GM12878 (cell line): ENCODE measurements at regions not wholly inside any gene's neighbourhood (a gene's known extent, or its start where the extent isn't known, plus 50 kb on each side); places are given as distances from the start of the nearest gene placed in this dataset.

Experiments used
- ATAC-seq: fragments of 200-7000 bp; cut with Tn5 transposase; 3 replicates; pipeline ENCODE4 v1.9.1; 2020; ENCODE audit warnings: mild to moderate bottlenecking, moderate library complexity
- BruUV-seq: library from RNA; stranded (reverse); fragments of 400-500 nt; replicated peaks from 2 replicates; lab custom pipeline; 2021; lab: Mats Ljungman, UMichigan
- CTCF ChIA-PET: fragments of 300-600 bp; sonication (Branson Sonifier 250); formaldehyde crosslinking; extraction: SDS; loops from one replicate; lab custom pipeline; 2021; ENCODE audit warnings: inconsistent platforms; lab: Yijun Ruan, JAX
- POLR2A ChIA-PET: fragments of 350-600 bp; formaldehyde crosslinking; extraction: SDS; loops from one replicate; lab custom pipeline; 2021; ENCODE audit warnings: inconsistent platforms; lab: Charles Lee
- RAD21 ChIA-PET: fragments of 300-600 bp; sonication (Branson Sonifier 250); formaldehyde crosslinking; loops from one replicate; lab custom pipeline; 2023; ENCODE audit warnings: antibody characterized with exemption; ENCODE audit not compliant: unreplicated experiment; lab: Charles Lee
- SMC1A ChIA-PET: fragments of 300-600 bp; sonication (Branson Sonifier 250); formaldehyde crosslinking; loops from one replicate; lab custom pipeline; 2023; ENCODE audit not compliant: unreplicated experiment, uncharacterized antibody; lab: Charles Lee
- DNase-seq: peaks from one replicate; pipeline ENCODE4 v3.0.0-alpha.2; 2011; ENCODE audit warnings: low read depth, low spot score
- FAIRE-seq: peaks from 3 replicates; lab custom pipeline; 2011; peaks lifted over from hg19 to GRCh38; lab: Jason Lieb, UNC
- H2AFZ ChIP-seq: 2 replicates; pipeline ENCODE4 v1.6.0; 2011; ENCODE audit warnings: low read depth, low read length, control low read depth; ENCODE audit not compliant: control insufficient read depth
- H3K27ac ChIP-seq: 2 replicates; pipeline ENCODE4 v1.5.1; 2011; ENCODE audit warnings: control low read depth; ENCODE audit not compliant: control insufficient read depth, insufficient read depth
- H3K27me3 ChIP-seq, 2 experiments: replicated peaks in 1 of 2; 2 replicates each; pipeline versions ENCODE4 v1.6.0 to v1.6.1; 2011; ENCODE audit warnings: low read length in 1 of 2; ENCODE audit not compliant: control insufficient read depth in 2 of 2, insufficient read depth in 2 of 2
- H3K36me3 ChIP-seq, 2 experiments: 2 replicates each; pipeline ENCODE4 v1.5.1; 2011; ENCODE audit warnings: low read length in 1 of 2; ENCODE audit not compliant: control insufficient read depth in 2 of 2, insufficient read depth in 2 of 2
- H3K4me1 ChIP-seq: 2 replicates; pipeline ENCODE4 v1.6.1; 2011; ENCODE audit warnings: mild to moderate bottlenecking, low read length, moderate library complexity, mixed read lengths; ENCODE audit not compliant: control insufficient read depth, insufficient read depth
- H3K4me2 ChIP-seq: 2 replicates; pipeline ENCODE4 v1.6.0; 2011; ENCODE audit warnings: control low read depth; ENCODE audit not compliant: control insufficient read depth, insufficient read depth
- H3K4me3 ChIP-seq: fragments of 200-600 bp; sonication (generic); 2 replicates; pipeline ENCODE4 v1.5.1; 2016
- H3K79me2 ChIP-seq: 2 replicates; pipeline ENCODE4 v1.6.0; 2011; ENCODE audit warnings: low read length; ENCODE audit not compliant: control insufficient read depth, insufficient read depth
- H3K9ac ChIP-seq: 2 replicates; pipeline ENCODE4 v1.8.0; 2011; ENCODE audit warnings: low read length, control low read depth, mixed read lengths; ENCODE audit not compliant: control insufficient read depth, insufficient read depth
- H3K9me3 ChIP-seq: replicated peaks from 3 replicates; pipeline ENCODE4 v1.5.1; 2011; ENCODE audit warnings: mild to moderate bottlenecking, low read length; ENCODE audit not compliant: control insufficient read depth, insufficient read depth
- H4K20me1 ChIP-seq: 2 replicates; pipeline ENCODE4 v1.6.0; 2011; ENCODE audit not compliant: control insufficient read depth, insufficient read depth
- BHLHE40 ChIP-seq, 2 experiments: fragments of 450-650 bp in 1 of 2; IDR thresholded peaks; 2 replicates each; pipeline ENCODE4 v1.6.1; 2011 to 2017; ENCODE audit warnings: low read depth in 2 of 2, borderline replicate concordance in 1 of 2, improper control_type of control experiment in 1 of 2, low read length in 1 of 2, mild to moderate bottlenecking in 1 of 2
- CEBPZ ChIP-seq: fragments of 150-350 bp; IDR thresholded peaks from 2 replicates; pipeline ENCODE4 v1.6.1; 2016; ENCODE audit warnings: low read depth, low read length
- FOXK2 ChIP-seq: fragments of 450-650 bp; IDR thresholded peaks from 2 replicates; pipeline ENCODE4 v1.6.1; 2017; ENCODE audit warnings: mild to moderate bottlenecking, moderate library complexity
- IRF4 ChIP-seq: IDR thresholded peaks from 2 replicates; pipeline ENCODE4 v1.6.1; 2011; ENCODE audit warnings: low read depth, low read length
- NR2C2 ChIP-seq: IDR thresholded peaks from 2 replicates; pipeline ENCODE4 v1.6.1; 2011; ENCODE audit warnings: borderline replicate concordance, low read depth; ENCODE audit not compliant: control insufficient read depth, insufficient read length
- RBBP5 ChIP-seq: fragments of 200-600 bp; sonication (generic); conservative IDR thresholded peaks from 2 replicates; pipeline ENCODE4 v1.6.1; 2016
- SMAD5 ChIP-seq: IDR thresholded peaks from 2 replicates; pipeline ENCODE4 v1.6.1; 2016; ENCODE audit warnings: antibody characterized with exemption, low read depth
- WGBS: methylation state at CpG from one replicate; pipeline ENCODE4 v1.1.6; 2016; ENCODE audit warnings: low lambda C conversion rate; ENCODE audit not compliant: insufficient replicate concordance, insufficient coverage; ENCODE audit errors: missing lambda C conversion rate; 5-methylcytosine and 5-hydroxymethylcytosine counted together
- in situ Hi-C: fragments of 300-500 bp; cut with MboI; formaldehyde crosslinking; loops from 9 replicates; pipeline ENCODE4 v1.14.3; 2018; ENCODE audit warnings: mixed read lengths
- intact Hi-C: fragments of 100-400 bp; cut with micrococcal nuclease; formaldehyde crosslinking; loops from one replicate; pipeline ENCODE4 v1.14.2; 2022; ENCODE audit not compliant: unreplicated experiment

GRCh38 chr2:106706283-106706682, 179.7 kb downstream of the ST6GAL2 start:
- Histone ChIP-seq H3K9ac (no peak overlapping the region), H3K27ac (no peak overlapping the region), H3K4me3 (no peak overlapping the region), H3K27me3 (no peaks in the 10 kb centered on the region), H3K36me3 (no peaks in the 10 kb centered on the region), H3K79me2 (no peaks in the 10 kb centered on the region), H3K9me3 (no peaks in the 10 kb centered on the region), H4K20me1 (no peaks in the 10 kb centered on the region), H3K4me1 (no peaks in the 10 kb centered on the region), H3K4me2 (no peak overlapping the region), H2AFZ (no peak overlapping the region)
- 70% methylated on average over 2 of the region's 2 CpGs for WGBS
- FAIRE-seq (no peak), ATAC-seq (no peak), DNase-seq (no peak)
- SMC1A ChIA-PET = no interaction called here
- TF ChIP-seq RBBP5 (no peak), SMAD5 (no peak), IRF4 (no peak), BHLHE40 (IDR thresholded peaks at IDR 0.05; ENCODE audit: borderline replicate concordance in 1 of 2, low read depth in 2 of 2, low read length in 1 of 2) (no peak), NR2C2 (no peak), FOXK2 (no peak), CEBPZ (no peak)
- RAD21 ChIA-PET = no interaction called here
- in situ Hi-C loops (no loop called here), intact Hi-C loops (no loop called here)
- POLR2A ChIA-PET = no interaction called here
- CTCF ChIA-PET = no interaction called here
- BruUV-seq = no TSS peak
